ENCODE measurements at regions not wholly inside any gene's neighbourhood (a gene's known extent, or its start where the extent isn't known, plus 50 kb on each side); places are given as distances from the start of the nearest gene placed in this dataset.

- no peak for TF ChIP-seq AFF4 (CRISPR knock-in tag; IDR thresholded peaks at IDR 0.05; ENCODE audit: borderline replicate concordance)
- TF ChIP-seq ESRRA (CRISPR knock-in tag; IDR thresholded peaks at IDR 0.05; ENCODE audit: borderline replicate concordance): no peak
- no peak for TF ChIP-seq CTCF (IDR thresholded peaks at IDR 0.05)
- no peak for TF ChIP-seq MAX (CRISPR knock-in tag; IDR thresholded peaks at IDR 0.05)
- no peak for TF ChIP-seq ATF2 (CRISPR knock-in tag; IDR thresholded peaks at IDR 0.05; ENCODE audit: borderline replicate concordance, low read depth)
Observed at GRCh38 chr12:66756631-66757030, 77.8 kb upstream of the GRIP1 start.
